ENCODE measurements at regions not wholly inside any gene's neighbourhood (a gene's known extent, or its start where the extent isn't known, plus 50 kb on each side); places are given as distances from the start of the nearest gene placed in this dataset.
"Not testable (repeated sequence)": the region's sequence is repeated elsewhere in the genome, so short reads cannot be mapped to it uniquely, and the experiment has no call there.

- not testable (repeated sequence) for TF ChIP-seq CTCF (IDR thresholded peaks at IDR 0.05 in 8 of 11, conservative IDR thresholded peaks at IDR 0.05 in 3 of 11); POLR2A (IDR thresholded peaks at IDR 0.05); POLR2AphosphoS5 (IDR thresholded peaks at IDR 0.05)
Observed at GRCh38 chr15:20354884-20355223, 186.7 kb downstream of the GOLGA6L6 start.
